Tongue (tissue), 1 donor: ENCODE measurements at regions not wholly inside any gene's neighbourhood (a gene's known extent, or its start where the extent isn't known, plus 50 kb on each side); places are given as distances from the start of the nearest gene placed in this dataset.
"Not testable (repeated sequence)": the region's sequence is repeated elsewhere in the genome, so short reads cannot be mapped to it uniquely, and the experiment has no call there.

Source experiments
- DNase-seq: peaks from one replicate; pipeline ENCODE4 v3.0.0-alpha.2; 2015

DNA sequence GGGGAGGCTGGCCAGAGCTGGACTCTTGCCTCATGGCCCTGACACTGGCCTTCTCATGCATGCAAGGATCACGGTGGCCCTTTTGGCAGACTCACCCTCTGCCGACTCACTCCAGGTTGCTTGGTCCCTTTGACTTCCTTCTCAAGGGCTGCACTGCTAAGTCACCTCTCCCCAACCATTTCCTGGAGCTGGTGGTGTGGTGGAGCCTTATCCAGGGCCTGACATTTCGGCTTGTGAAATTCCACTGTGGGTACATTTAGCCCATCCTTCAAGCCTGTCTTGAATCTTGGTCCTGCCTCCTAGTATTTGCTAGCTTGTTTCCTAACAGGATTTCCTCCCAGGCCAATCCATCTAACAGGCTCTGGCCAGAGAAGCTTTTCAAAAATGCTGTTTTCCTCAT is 52.6 kb upstream of the JUN start:
- DNase-seq, result no peak

DNA sequence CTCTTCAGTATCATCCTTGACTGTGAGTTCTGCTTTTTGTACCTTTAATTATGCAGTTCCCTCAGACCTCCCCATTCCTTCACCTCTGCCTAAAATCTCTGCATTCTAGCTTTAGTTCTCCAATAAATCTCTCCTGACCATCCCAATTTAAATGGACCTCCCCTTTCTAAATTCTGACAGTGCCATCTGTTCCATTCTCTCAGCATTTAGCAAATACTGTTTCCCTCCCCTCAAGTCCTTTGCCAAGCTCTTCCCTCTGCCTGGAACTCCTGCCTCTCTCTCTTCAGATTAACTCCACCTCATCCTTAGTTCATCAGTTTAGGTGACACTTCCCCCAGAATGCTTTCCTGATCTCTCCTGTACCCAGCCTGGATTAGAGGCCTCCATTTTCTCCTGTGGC is 54.0 kb upstream of the JUN start:
- DNase-seq, result peak; percentile 38

- no peak for DNase-seq
Observed at GRCh38 chr1:58839147-58839795, 55.4 kb upstream of the JUN start.

GRCh38 chr1:58839846-58840835 is 56.3 kb upstream of the JUN start:
- DNase-seq, result no peak

- no peak for DNase-seq
Observed at GRCh38 chr1:58841455-58841854, 57.6 kb upstream of the JUN start.

GRCh38 chr1:58842941-58843340 is 59.1 kb upstream of the JUN start:
- DNase-seq, result no peak

DNA sequence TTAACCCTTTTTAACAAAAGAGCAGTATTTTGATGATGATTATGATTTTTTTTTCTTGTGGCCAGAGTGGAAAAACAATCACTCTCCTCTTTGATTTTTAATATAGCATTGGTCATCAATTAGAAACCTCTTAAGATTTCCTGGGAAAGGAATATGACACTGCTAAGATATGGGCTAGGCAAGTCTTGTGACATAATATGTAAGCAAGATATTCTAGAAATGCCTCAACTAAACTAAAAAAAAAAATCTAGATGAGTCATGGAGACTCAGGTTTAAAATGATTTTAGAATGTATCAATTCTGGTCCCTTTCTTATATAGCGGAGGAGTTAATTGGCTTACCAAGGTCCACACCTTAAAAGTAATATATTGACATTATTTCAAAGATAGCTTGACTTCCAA is 60.3 kb upstream of the JUN start:
- DNase-seq, result no peak

GRCh38 chr1:58845942-58846341 is 62.1 kb upstream of the JUN start:
- DNase-seq, result no peak

GRCh38 chr1:58848818-58849411 is 65.1 kb upstream of the JUN start:
- DNase-seq, result no peak

DNA sequence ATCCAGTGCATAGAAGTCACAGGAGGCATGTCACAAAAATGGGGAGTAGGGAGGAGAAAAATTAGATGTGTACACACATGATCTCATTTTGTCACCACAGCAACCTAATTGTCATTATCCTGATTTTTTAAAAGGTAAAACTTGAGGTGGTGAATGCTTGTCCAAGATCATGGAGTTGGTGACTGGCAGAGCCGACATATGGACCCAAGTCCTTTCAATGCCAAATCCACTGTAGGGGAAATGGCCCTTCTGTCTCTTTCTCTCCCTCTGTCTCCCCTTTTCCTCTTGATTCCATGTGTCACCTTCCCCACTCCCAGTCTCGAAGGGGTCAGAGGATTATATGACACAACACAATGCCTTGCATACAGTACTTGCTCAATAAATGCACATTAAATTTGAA is 65.7 kb upstream of the JUN start:
- no peak for DNase-seq

- DNase-seq, result no peak
Observed at GRCh38 chr1:58850636-58851035, 66.8 kb upstream of the JUN start.

- no peak for DNase-seq
Observed at GRCh38 chr1:58852731-58853485, 69.1 kb upstream of the JUN start.

- no peak for DNase-seq
Observed at GRCh38 chr1:58854576-58854975, 70.7 kb upstream of the JUN start.

DNA sequence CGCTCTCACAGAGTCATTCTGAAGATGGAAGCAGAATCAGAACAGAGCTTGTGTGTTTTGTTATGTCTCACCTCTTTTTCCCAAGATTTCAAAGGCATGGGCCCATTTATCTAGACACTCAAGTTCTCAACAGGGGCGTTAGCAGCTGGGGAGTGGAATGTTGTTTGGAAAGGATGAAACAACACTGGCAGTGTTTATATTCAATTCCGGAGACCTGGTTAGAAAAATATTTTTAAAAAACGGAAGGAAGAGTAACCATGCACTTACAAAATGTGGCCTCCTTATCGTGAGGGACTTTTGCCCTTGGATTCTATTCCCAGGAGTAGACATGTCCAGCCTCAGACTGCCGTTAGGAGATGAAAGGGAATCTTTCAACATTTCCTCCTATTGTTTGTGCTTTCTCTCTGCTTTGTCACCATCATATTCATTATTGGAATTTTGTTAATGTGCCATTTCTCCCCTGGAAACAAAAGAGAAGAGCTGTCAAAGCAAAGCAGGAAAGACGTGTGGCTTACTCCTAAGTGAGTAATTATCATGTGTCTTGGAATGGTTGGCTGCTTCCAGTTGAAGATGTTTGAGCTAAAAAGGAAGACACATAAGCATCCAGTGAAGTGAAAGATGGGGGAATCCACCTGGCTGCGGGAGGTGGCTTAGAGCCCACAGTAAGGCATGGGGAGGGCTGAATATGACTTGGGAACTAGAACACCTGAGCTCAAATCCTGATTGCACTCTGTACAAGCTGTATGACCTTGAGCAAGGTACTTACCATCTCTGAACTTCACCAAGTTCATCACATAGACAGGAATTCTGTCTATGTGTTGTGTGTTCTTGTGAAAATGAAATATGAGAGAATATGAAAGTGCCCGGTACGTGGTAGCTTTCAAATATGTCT is 71.7 kb upstream of the JUN start:
- DNase-seq, result no peak

DNA sequence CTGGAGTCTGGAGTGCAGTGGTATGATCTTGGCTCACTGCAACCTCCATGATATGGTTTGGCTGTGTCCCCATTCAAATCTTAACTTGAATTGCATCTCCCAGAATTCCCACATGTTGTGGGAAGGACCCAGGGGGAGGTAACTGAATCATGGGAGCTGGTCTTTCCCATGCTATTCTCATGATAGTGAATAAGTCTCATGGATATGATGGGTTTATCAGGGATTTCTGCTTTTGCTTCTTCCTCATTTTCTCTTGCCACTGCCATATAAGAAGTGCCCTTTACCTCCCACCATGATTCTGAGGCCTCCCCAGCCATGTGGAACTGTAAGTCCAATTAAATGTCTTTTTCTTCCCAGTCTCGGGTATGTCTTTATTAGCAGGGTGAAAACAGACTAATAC is 72.4 kb upstream of the JUN start:
- not testable (repeated sequence) for DNase-seq

GRCh38 chr1:58857680-58858673 is 74.1 kb upstream of the JUN start:
- no peak for DNase-seq

DNA sequence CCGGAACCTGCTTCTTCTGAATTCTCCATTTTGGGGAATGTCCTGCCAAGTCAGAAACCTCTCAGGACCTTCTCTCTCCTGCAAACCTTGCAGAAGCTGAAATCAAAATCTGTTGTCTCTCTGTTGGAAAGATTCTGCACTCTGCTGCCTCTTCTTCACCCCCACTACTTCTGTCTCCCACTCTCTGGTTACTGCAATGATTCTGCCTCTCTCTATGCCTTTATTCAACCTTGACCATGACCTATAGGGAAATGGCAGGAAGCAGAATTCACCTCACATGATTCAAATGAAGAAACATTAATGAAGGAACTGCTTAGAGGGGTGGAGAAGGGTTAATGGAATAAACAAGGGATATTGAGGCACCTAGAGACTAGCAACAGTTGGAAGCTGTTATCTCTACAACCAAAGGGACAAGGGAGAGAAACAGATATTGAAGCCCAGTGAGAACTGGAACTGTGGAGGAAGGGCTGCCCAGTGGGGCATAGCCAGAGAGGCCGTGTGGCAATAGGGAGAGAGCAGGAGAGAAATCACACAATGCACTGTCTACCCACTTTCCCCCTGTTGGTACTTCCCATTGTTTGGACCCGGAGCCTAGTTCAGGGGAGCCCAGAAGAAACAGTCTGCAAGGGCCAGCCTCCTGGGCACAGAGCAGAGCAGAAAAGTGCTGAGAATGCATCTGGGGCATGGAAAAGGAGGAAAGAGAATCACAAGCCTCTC is 76.1 kb upstream of the JUN start:
- DNase-seq, result no peak

- DNase-seq, result no peak
Observed at GRCh38 chr1:58861076-58861475, 77.2 kb upstream of the JUN start.

DNA sequence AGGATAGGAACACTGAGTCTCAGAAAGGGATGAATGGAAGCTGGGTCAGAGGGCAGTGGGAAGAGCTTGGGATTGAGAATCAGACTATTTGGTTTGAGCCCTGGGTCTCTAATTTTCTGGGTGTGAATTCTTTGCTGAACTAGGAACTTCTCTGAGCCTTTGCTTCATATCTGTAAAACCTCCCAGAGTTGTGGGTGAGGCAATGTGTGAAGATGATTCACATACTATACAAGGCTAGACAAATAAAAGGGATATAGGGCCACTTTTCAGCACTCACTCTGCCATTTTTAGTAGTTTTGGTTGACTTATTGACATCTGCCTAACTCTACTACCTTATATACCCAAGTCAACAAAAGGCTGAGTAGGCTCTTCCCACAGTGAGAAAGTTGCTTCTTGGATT is 77.7 kb upstream of the JUN start:
- DNase-seq, result no peak
